HG03159 (cell line): ENCODE measurements at regions not wholly inside any gene's neighbourhood (a gene's known extent, or its start where the extent isn't known, plus 50 kb on each side); places are given as distances from the start of the nearest gene placed in this dataset.

ENCODE experiments used
- ATAC-seq: cut with Tn5 transposase; IDR thresholded peaks from one replicate; pipeline ENCODE4 v1.9.1; 2021; ENCODE audit warnings: mild to moderate bottlenecking, moderate library complexity; ENCODE audit not compliant: unreplicated experiment

DNA sequence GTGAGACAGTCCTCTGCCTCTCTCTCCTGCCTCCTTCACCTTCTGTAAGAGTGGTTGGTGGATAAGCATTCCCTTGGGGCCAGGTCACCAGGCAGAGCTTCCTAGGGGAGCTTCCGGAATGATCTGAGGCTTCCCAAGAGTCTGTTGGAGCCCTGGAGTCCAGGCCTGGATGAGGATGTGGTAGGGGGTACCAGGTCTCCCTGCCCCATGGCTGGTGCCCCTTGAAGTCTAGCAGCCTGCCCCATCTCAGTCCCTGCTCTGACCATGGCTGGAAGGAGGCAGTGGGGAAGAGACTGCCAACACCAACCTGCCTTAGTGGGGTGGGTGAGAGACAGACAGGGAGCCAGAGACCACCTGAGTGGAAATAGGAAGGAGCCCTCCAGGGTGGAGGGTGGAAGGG is 1316.9 kb downstream of the UQCRFS1 start:
- ATAC-seq, result no peak

DNA sequence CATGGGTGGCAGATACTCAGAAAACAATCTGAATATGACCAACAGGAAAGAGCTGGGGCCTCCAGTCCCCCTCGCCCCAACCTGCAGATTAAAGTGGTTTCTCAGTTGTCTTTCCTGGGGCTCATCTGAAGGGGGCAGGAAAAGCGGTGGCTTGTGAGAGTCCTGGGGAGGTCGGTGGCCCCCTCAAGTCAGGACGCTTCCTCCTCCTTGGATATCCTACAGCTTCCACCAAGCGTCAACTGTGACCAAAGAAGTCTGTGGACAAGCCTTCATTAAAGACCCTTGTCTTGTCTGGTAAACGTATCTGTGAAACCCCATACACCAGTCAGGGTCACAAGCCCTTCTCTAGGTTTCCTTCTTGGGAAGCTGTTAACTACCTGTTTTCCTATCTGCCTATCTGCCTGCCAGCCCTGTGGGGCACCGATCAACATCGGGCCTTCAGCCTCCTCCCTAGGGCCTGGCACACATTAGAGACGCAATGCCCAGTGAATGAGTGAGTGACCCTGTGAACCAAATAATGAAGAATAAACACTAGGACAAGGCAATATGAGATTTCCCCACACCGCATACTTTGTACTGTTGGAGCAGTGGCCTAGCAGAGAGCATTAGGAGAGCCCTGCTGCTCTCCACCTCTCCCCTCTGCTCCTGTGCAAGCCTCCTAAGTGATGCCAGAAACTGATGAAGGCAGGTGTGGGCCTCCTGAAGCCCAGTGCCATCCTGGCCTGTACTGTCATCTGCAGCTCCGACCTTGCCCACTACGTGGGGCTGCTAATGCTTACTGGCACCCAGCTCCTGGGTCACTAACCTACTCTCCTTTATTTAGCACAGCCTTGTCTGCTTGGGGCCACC is 1317.8 kb downstream of the UQCRFS1 start:
- ATAC-seq, result no peak

DNA sequence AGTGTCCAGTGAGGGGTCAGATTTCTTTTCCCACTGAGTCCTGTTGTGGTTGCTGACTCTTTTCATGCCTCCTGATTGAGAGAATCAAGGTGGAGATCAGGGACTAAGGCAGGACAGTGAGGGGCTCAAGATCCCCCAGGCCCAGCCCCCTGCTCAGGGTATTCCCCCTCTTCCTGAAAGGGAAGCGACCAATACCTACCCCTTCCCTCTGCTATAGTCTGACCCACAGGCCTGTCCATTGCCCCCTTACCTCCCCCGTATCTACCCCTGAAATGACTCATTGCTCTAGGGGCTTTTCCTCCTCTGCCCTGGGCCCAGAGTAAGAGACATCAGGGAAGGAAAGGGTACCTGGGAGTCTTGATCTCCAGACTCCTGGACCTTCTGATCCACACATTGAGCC is 1320.5 kb downstream of the UQCRFS1 start:
- ATAC-seq, result no peak

DNA sequence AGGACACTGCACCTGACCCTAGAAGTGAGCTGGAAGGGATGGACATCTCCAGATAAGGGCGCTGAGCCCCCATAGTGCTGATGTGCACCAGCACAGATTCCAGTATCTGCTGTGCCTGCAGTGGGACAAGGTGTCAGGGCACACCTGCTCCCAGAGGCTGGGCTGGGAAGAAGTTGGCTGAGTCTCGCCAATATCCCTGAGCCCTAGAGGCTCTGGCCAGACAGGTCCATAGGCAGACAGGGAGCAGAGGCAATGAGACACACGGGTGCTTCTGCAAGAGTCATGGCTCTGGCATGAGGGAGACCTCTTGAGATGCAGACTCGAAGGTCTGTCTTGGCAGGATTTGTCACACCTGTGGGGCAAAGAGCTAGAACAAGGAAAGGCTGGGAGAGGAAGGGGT is 1321.5 kb downstream of the UQCRFS1 start:
- ATAC-seq, result no peak

DNA sequence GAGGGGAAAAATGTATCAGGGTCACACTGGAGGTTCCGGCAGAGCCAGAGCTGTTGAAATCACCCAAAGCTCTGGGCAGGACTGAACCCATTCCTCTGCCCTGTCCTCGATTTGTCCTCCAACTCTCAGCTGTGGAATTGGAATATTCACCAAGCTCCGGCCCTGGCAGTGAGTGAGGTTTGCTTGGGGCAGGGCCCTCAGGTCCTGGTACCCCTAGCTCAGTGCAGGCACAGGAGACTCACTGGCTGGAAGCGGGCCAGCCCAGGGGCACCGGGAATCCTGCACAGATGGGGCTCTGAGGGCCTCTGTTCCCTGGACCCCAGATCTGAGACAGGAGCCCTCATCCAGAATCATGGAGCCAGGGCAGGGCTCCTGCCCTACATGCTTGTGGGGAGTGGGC is 1322.3 kb downstream of the UQCRFS1 start:
- ATAC-seq, result no peak

DNA sequence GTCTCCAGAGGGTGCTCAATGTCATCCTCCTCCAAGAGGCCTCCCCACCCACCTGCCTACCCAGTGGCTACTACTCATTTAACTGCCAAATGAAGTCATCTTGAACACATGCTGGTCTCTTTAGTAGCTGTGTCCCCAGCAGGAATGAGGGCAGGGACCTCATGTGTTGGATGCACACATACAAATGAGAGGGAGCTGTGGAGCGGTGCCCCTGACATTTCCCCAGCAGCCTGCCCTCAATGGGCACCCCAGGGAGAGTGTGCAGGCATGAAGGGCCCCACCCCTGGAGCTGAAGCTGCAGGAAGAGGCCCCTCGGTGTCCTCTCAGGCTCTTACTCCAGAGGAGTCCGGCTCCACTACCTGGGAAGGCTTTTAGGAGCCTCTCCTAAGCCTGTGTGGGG is 1322.7 kb downstream of the UQCRFS1 start:
- no peak for ATAC-seq

DNA sequence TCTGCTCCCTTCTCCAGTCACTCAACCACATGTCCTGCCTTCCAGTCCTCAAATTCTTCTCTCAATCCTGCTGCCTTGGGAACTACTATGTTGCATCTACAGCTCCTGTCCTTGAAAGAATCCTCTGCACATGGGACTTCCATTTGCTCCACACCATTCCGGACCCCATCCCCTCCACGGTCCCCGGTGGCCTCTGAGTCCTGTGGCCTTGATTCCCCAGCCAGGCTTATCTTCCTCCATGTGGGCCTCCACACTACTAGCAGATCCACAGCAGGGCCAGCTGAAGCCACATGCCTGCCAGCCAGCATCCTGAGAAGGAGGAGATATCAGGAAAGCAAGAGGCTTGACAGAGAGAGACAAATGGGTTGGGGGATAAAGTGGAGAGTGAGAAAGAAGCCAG is 1323.8 kb downstream of the UQCRFS1 start:
- no peak for ATAC-seq

DNA sequence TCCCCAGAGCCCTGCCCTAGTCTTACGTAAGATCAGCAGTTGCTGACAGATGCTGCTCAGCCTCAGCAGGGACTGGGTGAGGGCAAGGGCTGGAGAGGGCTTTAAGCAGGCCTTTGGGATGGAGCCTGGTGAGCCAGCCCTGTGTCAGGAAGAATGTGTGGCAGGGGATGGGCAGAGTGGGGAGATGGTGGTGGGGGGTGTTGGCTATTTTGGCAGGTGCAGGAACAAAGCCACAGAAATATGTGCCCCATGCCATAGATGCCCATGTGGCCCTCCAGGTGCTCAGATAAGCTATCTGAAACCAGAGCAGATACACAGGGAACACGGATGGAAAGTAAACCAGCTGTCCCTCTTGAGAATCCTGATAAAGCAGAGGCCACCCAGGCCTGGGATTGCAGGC is 1325.0 kb downstream of the UQCRFS1 start:
- ATAC-seq, result no peak

DNA sequence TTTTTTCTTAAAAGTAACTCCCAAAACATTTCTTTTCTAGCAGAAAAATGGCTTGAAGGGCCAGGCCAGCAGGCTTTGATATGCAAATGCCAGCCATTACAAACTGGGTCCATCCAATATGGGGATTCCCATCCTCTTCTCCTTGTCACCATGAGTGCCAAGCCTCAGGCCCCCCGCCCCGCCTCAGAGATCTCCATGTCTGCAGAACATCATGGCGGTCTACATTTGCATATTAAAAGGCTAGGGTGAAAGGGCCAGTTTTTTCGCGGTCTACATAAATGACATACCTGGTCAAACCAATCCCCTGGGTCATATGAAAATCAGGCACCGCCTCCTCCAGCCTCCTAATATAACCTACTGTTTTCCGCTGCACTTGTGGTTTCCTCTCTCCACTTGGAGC is 1327.6 kb downstream of the UQCRFS1 start:
- no peak for ATAC-seq

DNA sequence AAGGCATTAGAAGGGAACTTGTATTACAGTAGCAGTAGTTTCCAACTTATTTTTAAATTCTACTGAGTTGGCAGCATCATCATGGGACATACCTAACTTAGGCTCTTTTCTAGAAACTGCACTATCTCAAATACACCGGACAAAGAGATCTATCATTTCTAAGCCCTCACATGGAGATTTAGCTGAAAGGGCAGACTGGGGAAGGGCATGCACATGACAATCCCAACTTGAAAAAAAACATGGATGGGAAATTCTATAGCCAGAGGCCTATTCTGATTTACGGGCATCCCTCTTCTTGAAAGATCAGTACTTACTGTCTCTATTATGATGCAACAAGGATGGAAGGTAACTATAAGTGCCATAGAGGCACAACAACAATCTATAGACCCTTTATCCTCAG is 1328.6 kb downstream of the UQCRFS1 start:
- ATAC-seq, result no peak

DNA sequence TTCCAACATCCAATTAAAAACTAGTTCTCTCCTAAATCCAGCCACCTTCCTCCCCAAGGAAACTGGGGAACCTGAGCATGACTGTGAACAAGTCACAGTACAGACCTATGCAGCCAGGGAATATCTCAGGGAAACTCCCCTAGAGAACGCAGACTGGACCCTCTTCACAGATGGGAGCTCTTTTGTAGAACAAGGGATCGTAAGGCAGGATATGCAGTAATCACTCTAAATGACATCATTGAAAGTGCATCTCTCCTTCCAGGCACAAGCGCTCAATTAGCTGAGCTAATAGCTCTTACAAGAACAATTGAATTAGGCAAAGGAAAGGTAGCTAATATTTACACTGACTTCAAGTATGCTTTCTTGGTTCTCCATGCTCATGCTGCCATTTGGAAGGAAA is 1331.7 kb downstream of the UQCRFS1 start:
- no peak for ATAC-seq

DNA sequence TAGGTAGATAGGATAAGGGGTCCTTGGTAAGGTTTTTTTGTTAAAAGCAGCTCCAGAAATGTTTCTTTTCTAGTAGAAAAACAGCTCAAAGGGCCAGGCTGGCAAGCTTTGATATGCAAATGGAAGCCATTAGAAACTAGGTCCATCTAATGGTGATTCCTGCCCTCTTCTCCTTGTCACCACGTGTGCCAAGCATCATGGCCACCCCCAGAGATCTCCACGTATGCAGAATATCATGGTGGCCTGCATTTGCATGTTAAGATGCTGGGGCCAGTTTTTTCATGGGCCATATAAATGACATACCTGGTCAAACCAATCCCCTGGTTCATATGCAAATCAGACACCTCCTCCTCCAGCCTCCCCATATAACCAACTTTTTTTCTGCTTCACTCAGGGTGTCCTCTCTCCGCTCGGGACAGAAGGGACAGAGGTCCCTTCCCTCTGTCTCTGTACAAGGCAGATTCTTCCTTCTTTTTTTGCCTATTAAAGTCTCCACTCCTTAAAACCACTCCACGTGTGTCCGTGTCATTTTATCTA is 1335.9 kb downstream of the UQCRFS1 start:
- no peak for ATAC-seq

DNA sequence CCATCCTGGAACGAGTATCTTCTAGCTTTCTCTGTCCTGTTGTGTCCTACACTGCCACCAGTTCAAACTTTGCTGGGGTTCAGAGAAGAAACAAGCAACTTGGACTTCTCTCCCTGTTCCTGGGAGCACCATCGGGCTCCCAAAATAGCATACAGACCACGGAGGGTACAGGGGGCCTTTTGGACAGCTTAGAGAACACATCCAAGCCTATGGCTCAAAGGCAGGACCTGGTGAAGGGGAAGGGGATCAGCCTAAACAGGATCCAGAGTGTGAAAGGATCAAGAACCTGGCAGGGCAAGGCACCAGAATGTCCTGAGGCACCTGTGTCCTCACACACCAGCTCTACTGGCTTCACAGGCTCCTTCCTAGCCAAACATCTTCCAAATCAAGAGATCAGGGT is 1336.5 kb downstream of the UQCRFS1 start:
- ATAC-seq, result no peak

DNA sequence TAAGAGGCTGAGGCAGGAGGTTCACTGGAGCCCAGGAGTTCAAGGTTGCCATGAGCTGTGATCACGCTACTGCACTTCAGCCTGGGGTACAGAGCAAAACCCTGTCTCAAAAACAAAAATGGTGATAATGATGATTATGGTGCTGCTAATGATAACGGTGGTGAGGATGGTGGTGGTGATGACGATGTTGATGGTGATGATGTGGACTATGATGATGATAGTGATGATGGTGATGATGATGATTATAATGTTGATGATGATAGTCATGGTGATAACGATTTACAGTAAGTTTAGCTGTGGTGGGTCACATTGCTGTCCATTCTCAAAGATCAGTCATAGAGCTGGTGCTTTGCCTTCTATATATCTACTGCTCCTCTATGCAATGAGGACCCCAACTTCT is 1340.6 kb downstream of the UQCRFS1 start:
- ATAC-seq, result no peak

DNA sequence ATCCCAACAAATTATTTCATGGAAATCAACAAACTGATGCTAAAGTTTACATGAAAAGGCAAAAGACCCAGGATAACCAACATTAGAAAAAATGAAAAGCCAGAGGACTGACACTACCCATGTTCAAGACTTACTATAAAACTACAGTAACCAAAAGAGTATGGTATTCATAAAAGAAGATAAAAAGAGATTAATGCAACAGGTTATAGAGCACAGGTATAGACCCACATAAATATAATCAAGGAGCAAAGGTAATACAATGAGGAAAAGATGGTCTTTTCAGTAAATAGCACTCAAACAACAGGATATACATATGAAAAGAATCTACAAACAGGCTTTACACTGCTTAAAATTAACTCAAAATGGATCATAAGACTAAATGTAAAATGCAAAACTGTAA is 1342.7 kb downstream of the UQCRFS1 start:
- no peak for ATAC-seq

DNA sequence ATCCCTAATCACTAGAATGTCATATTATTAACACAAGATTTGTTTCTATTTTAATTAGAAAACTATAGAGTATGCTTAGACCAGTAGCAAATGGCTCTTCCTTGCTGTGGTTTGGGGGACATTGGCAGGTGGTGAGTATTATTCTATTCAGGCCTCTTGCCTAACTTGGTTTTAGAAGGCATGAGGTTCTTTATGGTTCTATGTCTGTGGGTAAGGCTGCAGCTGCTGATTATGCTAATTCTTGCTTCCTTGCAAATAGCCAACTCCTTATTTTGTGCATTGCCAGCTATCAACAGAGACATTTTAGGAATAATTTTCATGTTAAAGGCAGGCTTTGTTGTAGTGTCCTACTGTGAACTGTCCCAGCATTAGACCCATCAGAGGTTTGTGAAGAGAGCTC is 1344.9 kb downstream of the UQCRFS1 start:
- no peak for ATAC-seq

DNA sequence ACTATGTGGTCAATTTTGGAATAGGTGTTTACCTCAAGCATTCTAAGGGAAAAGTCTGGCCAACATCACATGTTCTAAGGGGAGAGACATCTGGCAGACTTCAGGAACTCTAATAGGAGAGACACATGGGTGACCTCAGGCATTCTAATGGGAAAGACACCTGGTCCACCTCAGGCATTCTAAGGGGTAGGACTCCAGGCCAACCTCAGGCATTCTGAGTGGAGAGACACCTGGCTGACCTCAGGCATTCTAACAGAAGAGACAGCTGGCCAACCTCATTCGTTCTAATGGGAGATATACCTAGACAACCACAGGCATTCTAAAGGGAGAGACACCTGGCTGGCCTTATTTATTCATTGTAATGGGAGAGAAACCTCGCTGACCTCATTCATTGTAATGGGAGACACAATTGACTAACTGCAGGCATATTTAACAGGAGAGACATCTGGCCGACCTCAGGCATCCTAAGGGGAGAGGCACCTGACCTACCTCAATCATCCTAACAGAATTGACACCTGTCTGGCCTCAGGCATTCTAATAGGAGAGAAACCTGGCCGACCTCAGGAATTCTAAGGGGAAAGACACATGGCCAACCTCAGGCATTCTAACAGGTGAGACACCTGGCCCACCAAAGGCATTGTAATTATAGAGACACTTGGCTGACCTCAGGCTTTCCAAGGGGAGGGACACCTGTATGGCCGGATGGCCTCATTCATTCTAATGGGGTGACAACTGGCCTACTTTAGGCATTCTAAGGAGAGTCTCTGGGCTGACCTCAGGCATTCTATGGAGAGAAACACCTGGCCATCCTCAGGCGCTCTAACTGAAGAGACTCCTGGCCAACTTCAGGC is 1346.8 kb downstream of the UQCRFS1 start:
- no peak for ATAC-seq

DNA sequence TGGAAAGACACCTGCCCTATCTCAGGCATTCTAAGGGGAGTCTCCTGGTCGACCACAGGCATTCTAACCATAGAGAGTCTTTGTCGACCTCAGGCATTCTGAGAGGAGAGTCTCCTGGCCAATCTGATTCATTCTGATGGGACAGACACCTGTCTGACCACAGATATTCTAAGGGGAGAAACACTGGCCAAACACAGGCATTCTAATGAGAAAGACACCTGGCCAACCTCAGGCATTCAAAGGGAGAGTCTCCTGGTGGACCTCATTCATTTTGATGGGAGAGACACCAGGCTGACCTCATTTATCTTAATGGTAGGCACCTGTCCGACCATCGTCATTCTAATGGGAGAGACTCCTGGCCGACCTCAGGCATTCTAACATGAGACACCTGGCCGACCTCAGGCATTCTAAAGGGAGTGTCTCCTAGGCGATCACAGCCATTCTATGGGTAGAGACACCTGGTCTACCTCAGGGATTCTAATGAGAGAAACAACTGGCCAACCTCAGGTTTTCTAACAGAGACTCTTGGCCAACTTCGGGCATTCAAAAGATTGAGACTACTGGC is 1351.5 kb downstream of the UQCRFS1 start:
- ATAC-seq, result no peak

DNA sequence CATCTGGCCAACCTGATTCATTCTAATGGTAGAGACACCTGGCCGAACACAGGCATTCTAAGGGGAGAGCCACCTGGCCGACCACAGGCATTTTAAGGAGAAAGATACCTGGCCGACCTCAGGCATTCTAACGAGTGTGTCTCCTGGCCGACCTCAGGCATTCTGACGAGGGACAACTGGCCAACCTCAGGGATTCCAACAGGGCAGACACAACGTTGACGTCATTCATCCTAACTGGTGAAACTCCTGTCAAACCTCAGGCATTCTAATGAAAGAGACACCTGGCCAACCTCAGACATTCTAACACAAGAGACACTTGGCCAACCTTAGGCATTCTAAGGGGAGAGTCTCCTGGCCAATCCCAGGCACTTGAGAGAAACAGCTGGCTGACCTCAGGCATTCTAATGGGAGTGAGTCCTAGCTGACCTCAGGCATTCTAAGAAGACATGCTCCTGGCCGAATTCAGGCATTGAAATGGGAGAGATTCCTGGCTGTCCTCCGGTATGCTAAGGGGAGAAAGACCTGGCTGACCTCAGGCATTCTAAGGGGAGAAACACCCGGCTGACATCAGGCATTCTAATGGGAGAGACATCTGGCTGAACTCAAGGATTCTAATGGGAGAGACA is 1352.5 kb downstream of the UQCRFS1 start:
- ATAC-seq, result no peak

DNA sequence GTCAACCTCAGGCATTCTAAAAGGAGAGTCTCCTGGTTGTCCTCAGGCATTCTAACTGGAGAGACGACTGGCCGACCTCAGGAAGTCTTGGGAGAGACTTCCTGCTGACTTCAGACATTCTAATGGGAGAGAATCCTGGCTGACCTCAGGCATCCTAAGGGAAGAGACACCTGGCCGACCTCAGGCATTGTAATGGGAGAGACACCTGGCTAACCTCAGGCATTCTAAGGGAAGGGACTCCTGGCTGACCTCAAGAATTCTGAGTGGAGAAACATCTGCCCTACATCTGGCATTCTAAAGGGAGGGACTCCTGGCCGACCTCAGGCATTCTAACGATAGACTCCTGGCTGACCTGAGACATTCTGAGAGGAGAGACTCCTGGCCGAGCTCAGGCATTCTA is 1353.3 kb downstream of the UQCRFS1 start:
- no peak for ATAC-seq

DNA sequence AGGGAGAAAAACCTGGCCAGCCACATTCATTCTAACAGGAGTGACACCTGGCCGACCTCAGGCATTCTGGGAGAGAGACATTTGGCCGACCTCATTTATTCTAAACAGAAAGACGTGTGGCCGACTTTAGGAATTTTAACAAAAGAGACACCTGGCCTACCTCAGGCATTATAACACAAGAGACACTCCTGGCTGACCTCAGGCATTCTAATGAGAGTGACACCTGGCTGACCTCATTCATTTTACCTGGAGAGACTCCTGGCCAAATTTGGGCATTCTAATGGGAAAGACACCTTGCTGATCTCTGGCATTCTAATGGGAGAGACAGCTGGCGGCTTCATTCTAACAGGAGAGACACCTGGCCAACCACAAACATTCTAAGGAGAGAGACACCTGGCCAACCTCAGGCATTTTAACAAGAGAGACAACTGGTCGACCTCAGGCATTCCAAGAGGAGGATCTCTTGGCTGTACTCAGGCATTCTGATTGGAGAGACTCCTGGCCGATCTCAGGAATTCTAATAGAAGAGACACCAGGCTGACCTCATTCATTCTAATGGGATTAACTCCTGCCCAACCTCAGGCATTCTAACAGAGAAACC is 1353.9 kb downstream of the UQCRFS1 start:
- no peak for ATAC-seq
